NAMALWA (cell line): ENCODE measurements at regions not wholly inside any gene's neighbourhood (a gene's known extent, or its start where the extent isn't known, plus 50 kb on each side); places are given as distances from the start of the nearest gene placed in this dataset.

Experiments used
- DNase-seq: peaks from one replicate; pipeline ENCODE4 v3.0.0-alpha.2; 2015; ENCODE audit warnings: low spot score

DNA sequence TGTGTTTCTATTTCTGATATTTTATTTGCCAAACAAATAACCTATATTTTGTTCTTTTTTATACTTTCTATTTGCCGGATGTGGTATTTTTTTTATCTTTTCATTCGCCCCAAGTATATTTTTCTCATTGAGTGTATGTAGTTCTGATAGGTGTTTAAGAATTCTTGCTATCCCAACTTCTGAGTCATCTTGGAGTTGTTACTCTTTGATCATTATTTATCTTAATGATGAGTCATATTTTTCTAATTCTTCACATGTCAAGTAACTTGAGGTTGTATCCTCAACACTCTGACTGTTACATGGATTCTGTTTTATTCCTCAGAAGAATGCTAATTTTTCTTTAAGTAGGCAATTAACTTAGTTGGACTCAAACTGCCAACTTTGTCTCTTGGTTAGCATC, 498.1 kb downstream of the TLE1 start:
- DNase-seq: no peak

DNA sequence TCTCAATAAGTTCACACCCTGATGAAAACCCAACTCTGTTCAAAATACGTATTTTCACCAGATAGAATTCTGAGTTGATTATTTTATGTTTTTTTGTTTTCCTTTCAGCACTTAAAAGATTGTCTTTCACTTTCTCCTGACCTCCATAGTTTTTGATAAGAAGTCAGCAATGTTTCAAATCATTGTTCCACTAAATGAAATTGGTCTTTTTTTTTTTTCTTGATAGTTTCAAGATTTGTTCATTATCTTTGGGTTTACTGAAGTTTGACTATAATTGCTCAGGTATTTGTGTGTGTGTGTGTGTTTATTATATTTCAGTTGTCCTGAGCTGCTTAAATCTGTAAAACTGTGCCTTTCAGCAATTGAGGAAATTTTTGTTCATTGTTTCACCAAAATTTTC, 498.7 kb downstream of the TLE1 start:
- no peak for DNase-seq

DNA sequence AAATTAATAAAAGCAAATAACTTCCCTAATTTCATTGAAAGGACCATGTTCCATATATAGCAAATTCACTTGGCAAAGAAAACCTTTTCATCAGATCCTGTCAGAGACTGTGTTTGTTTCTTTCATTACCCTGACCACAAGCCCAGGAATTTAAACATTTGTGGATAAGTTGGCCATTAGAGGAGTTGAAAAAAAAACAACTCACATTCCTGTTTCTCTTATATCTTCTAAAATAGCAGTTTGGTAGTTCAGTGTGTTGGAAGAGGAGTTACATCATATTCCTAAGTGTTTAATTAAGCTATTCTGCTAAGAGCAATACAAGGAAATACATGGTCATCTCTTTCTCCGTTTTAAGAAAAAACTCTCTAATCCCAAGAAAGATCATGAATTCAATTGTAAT, 505.6 kb downstream of the TLE1 start:
- no peak for DNase-seq

DNA sequence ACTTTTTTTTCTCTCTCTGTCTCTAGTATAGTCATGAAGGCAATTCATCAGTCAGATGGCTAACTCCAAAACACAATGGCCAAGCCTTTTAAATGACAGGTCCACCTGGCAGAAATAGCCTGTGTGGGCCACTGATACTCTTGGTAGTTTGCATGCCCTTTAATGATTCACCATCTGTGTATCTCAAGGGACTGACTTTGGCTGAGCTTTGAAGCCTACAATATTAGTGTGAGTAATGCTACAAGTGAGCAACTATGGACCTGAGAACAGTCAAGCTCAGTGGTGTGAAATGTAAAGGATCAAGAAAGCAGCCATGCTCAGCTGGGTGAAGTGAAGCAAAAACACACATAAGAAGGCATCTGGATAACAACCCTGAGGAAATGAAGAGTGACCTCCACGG, 506.9 kb downstream of the TLE1 start:
- DNase-seq: no peak

- DNase-seq: no peak
Observed at GRCh38 chr9:81174023-81174422, 515.3 kb downstream of the TLE1 start.

- DNase-seq: no peak
Observed at GRCh38 chr9:81171689-81172088, 517.7 kb downstream of the TLE1 start.

DNA sequence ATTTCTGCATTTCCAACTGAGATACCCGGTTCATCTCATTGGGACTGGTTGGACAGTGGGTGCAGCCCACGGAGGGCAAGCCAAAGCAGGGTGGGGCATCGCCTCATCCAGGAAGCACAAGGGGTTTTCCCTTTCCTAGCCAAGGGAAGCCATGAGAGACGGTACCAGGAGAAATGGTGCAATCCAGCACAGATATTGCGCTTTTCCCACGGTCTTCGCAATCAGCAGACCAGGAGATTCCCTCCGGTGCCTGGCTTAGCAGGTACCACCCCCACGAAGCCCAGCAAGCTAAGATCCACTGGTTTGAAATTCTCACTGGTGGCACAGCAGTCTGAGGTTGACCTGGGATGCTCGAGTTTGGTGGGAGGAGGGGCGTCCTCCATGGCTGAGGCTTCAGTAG, 527.0 kb downstream of the TLE1 start:
- no peak for DNase-seq

- no peak for DNase-seq
Observed at GRCh38 chr9:81156381-81156780, 533.0 kb downstream of the TLE1 start.

DNA sequence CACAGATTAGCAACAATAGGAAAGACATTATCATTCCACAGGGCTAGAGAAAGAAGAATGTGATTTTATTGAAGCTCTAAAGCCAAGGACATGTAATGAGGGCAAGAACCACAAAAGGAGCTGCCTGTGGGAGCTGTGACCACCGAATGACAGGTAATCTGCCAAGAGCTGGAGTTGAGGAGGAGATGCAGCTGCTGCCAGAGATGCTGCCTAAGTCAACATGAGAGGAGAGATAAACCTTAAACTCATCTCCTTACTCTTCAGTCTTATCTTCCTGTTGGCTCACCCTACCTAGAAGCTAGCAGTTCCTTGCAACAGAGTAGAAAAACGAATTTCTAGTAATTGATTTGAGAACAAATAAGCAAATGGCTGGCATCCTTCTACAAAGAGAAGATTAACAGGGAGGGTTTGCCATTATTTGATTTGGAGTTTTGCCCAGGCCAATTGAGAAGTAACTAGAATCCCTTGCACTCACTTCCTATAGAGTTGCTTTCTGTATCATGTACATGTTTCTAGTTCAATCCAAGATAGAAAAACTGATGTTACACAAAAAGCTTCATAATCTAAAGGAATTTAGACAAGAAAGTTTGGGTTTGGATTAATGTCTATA, 539.2 kb downstream of the TLE1 start:
- no peak for DNase-seq

DNA sequence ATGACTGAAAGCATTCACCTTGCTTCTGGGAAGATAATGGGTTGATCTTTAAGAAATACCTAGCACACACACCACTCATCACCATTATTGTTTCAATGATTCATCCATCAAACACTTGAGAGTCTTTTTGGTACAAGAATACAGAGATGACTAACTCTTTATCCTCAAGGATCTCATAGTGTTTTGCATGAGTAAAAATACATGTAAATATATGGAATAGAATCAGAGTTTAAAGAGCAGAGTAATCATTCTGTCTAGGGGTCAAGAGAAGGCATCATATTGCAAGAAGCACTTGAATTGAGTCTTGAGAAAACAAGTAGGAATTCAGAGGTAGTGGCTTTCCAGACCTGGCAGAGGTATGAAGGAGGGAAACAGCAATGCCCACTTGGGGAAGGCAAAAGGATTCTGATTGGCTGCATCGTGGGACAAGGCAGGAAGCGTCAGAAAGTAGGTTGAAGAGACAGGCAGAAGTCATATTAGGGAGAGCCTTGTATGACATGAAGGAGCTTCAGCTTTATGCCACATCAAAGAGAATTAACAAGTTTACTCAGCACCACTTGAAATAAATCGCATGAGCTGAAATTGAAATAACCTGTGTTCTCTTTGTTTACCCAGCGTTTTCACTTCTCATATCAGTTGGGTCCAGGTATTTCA, 542.5 kb downstream of the TLE1 start:
- no peak for DNase-seq

DNA sequence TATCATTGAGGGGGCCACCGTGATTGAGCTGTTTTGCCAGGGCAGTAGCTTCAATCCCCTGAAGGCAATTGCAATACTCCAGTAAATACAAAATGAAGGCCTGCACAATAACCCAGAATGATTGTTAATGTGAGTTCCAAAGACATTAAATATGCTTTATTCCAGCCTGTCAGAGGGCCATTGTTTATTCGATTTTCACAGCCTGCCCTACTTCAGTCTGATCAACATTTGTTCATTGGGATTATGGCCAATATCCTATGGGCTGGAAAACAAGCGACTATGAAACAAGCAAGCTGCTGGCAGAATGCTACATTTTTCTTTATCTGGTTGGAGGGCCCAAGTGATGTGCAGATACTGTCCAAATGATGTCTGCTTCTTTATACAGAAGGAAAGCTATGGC, 543.1 kb downstream of the TLE1 start:
- DNase-seq: no peak

DNA sequence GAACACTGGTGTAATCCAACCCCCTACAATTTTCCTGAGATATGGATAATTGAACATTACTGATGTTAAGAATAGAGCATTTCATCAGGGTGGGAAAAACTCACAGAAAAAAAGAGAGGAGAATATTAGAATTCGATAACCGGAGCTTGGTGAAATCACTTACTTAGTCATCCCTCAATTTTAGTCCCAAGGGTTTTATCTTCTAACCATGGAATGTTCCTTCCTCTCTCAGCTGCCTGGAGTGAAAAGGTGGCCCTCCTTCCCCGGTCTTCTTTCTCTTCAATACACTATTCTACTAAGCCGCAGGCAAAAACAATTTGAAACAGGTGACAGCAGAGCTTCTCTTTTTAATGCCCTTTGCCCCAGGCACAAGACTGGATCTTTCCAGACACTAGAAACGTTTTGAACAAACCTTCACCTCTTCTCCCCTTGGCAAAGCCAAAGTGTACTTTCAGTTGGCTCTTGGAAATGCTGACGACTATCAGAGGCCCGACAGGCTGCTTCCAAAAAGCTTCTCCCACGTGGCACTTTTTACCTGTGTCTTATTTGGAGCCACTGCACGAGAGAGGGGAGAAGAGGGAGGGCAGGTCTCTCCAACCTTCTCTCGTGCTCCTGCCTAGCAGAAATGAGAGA, 543.9 kb downstream of the TLE1 start:
- no peak for DNase-seq

DNA sequence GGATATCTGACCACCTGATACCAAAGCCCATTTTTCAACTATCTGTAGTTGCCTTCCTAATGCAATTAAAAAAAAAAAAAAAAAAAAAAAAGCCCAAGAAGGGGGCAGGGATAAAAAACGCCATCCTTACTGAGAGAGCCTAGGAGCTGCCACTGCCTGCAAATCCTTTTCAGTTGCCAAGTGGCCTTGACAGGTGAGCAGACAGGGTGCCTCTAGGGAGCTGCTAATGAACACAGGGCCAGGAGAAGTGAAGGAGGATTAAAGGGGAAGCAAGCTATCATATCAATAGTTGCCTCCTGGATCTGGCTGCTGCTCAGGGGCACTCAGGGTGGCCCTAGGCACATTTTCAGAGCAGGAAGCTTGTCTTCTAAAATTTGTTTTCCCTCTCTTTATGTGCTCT, 547.4 kb downstream of the TLE1 start:
- DNase-seq: no peak

DNA sequence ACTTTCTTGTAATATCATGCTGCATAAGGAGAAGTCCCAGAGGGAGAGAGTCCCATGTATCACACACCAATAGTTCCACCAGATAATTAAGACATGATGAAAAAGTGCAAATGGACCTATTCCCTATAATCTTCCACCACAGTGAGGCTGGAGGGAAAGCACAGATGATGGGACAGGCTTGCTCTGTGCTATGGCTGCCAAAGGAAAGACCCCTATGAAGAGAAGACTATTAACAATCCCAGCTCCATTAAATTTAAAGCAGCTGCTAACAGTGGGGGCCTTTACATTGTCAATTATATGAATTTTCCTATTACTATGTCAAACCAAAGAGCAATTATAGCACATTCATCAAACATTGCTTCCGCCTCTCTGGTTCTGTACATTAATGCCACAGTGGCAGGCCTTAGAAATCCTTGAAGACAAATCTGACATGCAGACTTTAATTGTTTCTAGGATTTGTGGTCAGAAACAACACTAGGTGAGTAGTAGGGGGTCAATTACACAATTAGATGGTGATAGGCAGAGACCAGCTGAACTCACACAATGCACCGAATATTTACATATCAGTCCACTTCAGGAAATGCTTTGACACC, 551.3 kb downstream of the TLE1 start:
- no peak for DNase-seq

DNA sequence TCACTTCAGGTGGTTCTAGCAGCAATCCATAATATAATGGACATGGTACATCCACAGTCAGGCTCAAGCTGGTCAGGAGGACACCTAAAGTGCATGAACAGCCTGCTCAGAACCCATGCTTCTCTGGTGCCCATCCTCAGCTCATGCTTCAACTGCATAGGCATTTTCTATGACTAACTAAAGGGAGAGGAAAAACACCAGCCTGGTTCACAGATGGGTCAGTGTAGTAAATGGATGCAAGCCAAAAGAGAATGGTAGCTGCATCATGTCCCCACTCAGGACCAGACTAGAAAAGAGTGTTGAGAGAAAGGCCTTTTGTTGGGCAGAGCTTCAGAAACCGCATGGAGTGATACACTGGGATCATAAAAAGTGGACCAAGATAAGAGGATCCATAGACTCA, 556.6 kb downstream of the TLE1 start:
- no peak for DNase-seq

DNA sequence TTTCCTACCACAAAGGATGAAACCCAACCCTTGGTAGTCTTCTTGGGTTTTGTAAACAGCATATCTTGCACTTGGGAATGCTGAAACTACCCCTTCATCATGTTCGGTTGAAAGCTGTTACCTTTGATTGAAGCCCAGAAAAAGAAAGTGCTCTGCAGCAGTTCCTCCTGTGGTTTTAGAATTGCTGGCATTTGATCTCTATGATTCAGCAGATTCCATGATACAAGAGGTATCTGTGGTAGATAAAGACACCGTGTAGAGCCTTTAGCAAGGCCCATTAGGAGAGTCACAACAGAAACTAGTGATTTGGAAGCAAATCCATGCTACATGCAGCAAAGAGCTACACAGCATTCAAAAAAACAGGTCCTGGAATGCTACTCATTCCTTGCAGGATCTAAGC, 557.0 kb downstream of the TLE1 start:
- DNase-seq: no peak

DNA sequence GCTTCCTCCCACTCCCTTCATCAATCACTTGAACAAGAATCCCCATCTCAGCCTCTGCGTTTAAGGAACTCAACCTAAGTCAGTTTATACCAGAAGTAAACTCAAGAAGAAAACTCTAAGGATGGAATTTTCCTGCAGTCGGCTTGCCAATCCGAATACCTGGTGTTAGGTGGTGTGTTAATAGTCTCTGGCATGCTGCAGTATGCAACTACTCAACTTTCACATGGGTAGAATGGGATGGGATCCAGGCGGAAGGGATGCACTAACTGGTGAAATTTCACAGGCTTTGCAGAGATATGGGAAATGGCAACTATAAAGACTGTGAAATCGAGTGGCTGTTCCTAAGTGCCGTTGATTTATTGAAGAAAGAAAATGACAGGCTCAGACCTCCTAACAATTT, 560.6 kb downstream of the TLE1 start:
- no peak for DNase-seq

- no peak for DNase-seq
Observed at GRCh38 chr9:81125446-81126092, 563.8 kb downstream of the TLE1 start.

GRCh38 chr9:81123526-81123925, 565.8 kb downstream of the TLE1 start:
- no peak for DNase-seq

DNA sequence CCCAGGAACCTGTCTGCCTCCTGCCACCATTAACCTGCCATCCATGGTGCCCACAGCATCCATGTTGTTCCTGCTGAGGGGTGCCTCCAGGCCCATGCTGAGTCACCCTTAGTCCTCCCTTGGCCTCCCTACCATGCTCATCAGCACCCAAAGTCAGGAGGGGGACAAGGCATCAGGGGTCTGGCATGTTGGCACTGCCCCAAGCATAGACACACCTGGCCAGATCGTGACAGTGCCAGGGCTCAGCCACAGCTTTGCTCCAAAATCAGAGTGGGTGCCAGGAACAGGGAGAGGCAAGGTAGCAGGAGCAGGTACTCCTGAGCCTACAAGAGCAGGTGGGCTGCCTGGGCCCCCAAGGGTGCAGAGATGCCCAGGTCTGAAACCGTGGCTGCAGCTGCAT, 566.6 kb downstream of the TLE1 start:
- no peak for DNase-seq

- DNase-seq: no peak
Observed at GRCh38 chr9:81119591-81119990, 569.8 kb downstream of the TLE1 start.

DNA sequence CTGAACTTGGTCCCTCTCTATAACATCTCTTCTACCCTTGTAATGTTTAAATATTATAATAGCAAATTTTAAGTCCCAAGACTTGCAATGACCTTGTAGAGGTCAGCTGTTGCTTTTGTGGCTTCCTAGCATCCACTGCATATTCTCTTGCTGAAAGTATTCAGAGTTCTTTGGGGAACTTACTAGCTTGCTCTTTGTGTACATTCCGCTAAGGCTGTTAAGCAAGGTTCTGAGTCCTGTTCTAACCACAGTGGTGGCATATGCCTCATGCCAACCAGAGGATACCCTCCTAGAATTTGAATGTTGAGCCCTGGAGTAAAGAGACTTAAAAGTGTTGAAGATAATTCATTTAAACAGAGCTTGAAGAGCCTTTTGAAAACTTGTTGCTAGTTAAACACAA, 570.9 kb downstream of the TLE1 start:
- no peak for DNase-seq
